Trophoblast cell (in vitro differentiated cells and primary cell): ENCODE measurements at regions not wholly inside any gene's neighbourhood (a gene's known extent, or its start where the extent isn't known, plus 50 kb on each side); places are given as distances from the start of the nearest gene placed in this dataset.

ENCODE experiments used
- DNase-seq, 2 donors: peaks; one replicate each; pipeline ENCODE4 v3.0.0-alpha.2; 2016
- H2AFZ ChIP-seq: 2 replicates; pipeline ENCODE4 v1.6.1; 2013; ENCODE audit warnings: low read length, moderate library complexity, mild to moderate bottlenecking; ENCODE audit not compliant: insufficient read depth, poor library complexity
- H2AK5ac ChIP-seq: 2 replicates; pipeline ENCODE4 v1.6.1; 2013; ENCODE audit warnings: mild to moderate bottlenecking, low read length
- H2BK120ac ChIP-seq: 2 replicates; pipeline ENCODE4 v1.6.1; 2013; ENCODE audit warnings: low read length, mild to moderate bottlenecking, moderate library complexity; ENCODE audit not compliant: insufficient read depth, poor library complexity
- H2BK12ac ChIP-seq: 2 replicates; pipeline ENCODE4 v1.6.1; 2013; ENCODE audit warnings: mild to moderate bottlenecking, low read length, moderate library complexity
- H2BK5ac ChIP-seq: 2 replicates; pipeline ENCODE4 v1.6.1; 2013; ENCODE audit warnings: low read length, low read depth, moderate library complexity, mild to moderate bottlenecking; ENCODE audit not compliant: poor library complexity
- H3K14ac ChIP-seq: 2 replicates; pipeline ENCODE4 v1.6.1; 2013; ENCODE audit warnings: mild to moderate bottlenecking, low read length
- H3K18ac ChIP-seq: 2 replicates; pipeline ENCODE4 v1.6.1; 2013; ENCODE audit warnings: mild to moderate bottlenecking, low read length
- H3K23ac ChIP-seq: 2 replicates; pipeline ENCODE4 v1.6.1; 2013; ENCODE audit warnings: low read length
- H3K27ac ChIP-seq: 2 replicates; pipeline ENCODE4 v1.5.1; 2013; ENCODE audit warnings: low read depth, mild to moderate bottlenecking, inconsistent platforms, low read length, moderate library complexity
- H3K27me3 ChIP-seq: 2 replicates; pipeline ENCODE4 v1.6.1; 2013; ENCODE audit warnings: inconsistent platforms, mild to moderate bottlenecking, low read length, moderate library complexity; ENCODE audit not compliant: insufficient read depth
- H3K36me3 ChIP-seq, 2 experiments: 1 replicate in 1 of 2; 2 replicates in 1 of 2; pipeline ENCODE4 v1.6.1; 2013; ENCODE audit warnings: low read length in 2 of 2, mild to moderate bottlenecking in 2 of 2, moderate library complexity in 1 of 2; ENCODE audit not compliant: insufficient read depth in 2 of 2, control insufficient read depth in 1 of 2
- H3K4ac ChIP-seq: 2 replicates; pipeline ENCODE4 v1.6.1; 2013; ENCODE audit warnings: low read depth, mild to moderate bottlenecking, low read length, moderate library complexity
- H3K4me1 ChIP-seq, 2 experiments: 1 replicate in 1 of 2; 2 replicates in 1 of 2; pipeline ENCODE4 v1.6.1; 2013; ENCODE audit warnings: low read length in 2 of 2, mild to moderate bottlenecking in 2 of 2, moderate library complexity in 1 of 2; ENCODE audit not compliant: insufficient read depth in 2 of 2, control insufficient read depth in 1 of 2
- H3K4me2 ChIP-seq: 2 replicates; pipeline ENCODE4 v1.6.1; 2013; ENCODE audit warnings: inconsistent platforms, mild to moderate bottlenecking, low read length, moderate library complexity
- H3K4me3 ChIP-seq: 2 replicates; pipeline ENCODE4 v1.5.1; 2013; ENCODE audit warnings: mild to moderate bottlenecking, low read depth, low read length, inconsistent platforms
- H3K79me1 ChIP-seq: one replicate; pipeline ENCODE4 v1.6.1; 2013; ENCODE audit warnings: low read length
- H3K79me2 ChIP-seq: 2 replicates; pipeline ENCODE4 v1.6.1; 2013; ENCODE audit warnings: low read length, mild to moderate bottlenecking; ENCODE audit not compliant: control insufficient read depth, insufficient read depth, poor library complexity
- H3K9ac ChIP-seq: 2 replicates; pipeline ENCODE4 v1.6.1; 2013; ENCODE audit warnings: mild to moderate bottlenecking, low read length
- H3K9me3 ChIP-seq: 2 replicates; pipeline ENCODE4 v1.6.1; 2013; ENCODE audit warnings: low read depth, mild to moderate bottlenecking, control low read depth, inconsistent platforms, low read length; ENCODE audit not compliant: insufficient read depth
- H4K12ac ChIP-seq: 2 replicates; pipeline ENCODE4 v1.6.1; 2013; ENCODE audit warnings: low read depth, mild to moderate bottlenecking, low read length, moderate library complexity
- H4K8ac ChIP-seq: 2 replicates; pipeline ENCODE4 v1.6.1; 2013; ENCODE audit warnings: low read depth, mild to moderate bottlenecking, low read length, moderate library complexity
- H4K91ac ChIP-seq: one replicate; pipeline ENCODE4 v1.6.1; 2013; ENCODE audit warnings: low read depth, mild to moderate bottlenecking, low read length, moderate library complexity
- WGBS: extraction: QIAGEN DNeasy Blood & Tissue Kit; methylation state at CpG from one replicate; pipeline ENCODE4 v1.1.7; 2013; ENCODE audit warnings: missing lambda C conversion rate; ENCODE audit not compliant: insufficient read length, insufficient coverage; ENCODE audit errors: extremely low coverage; 5-methylcytosine and 5-hydroxymethylcytosine counted together

GRCh38 chr3:102737353-102737752 is 302.5 kb downstream of the ZPLD1 start:
- no peak overlapping the region for H3K4me3 ChIP-seq
- H3K4ac ChIP-seq: no peak overlapping the region
- H3K79me2 ChIP-seq: no peaks in the 10 kb centered on the region
- no peaks in the 10 kb centered on the region for H3K27me3 ChIP-seq
- H2BK5ac ChIP-seq: no peak overlapping the region
- H3K4me1 ChIP-seq: no peaks in the 10 kb centered on the region
- H3K79me1 ChIP-seq: no peaks in the 10 kb centered on the region
- no peak overlapping the region for H2BK120ac ChIP-seq
- no peak for DNase-seq
- H3K9ac ChIP-seq: no peak overlapping the region
- H3K14ac ChIP-seq: no peak overlapping the region
- H3K27ac ChIP-seq: no peak overlapping the region
- no peak overlapping the region for H2AK5ac ChIP-seq
- no peak overlapping the region for H4K8ac ChIP-seq
- no peaks in the 10 kb centered on the region for H3K36me3 ChIP-seq
- no peak overlapping the region for H2BK12ac ChIP-seq
- H3K18ac ChIP-seq: no peak overlapping the region
- no peak overlapping the region for H4K91ac ChIP-seq
- H3K4me2 ChIP-seq: no peak overlapping the region
- H4K12ac ChIP-seq: no peak overlapping the region
- H3K23ac ChIP-seq: no peak overlapping the region
- H3K9me3 ChIP-seq: peaks cover 5% of the 10 kb centered on the region
- no CpG with 5 or more reads among the region's 3 CpGs for WGBS
- H2AFZ ChIP-seq: no peak overlapping the region

- H2BK12ac ChIP-seq: no peak overlapping the region
- no peaks in the 10 kb centered on the region for H3K36me3 ChIP-seq
- no CpG with 5 or more reads among the region's 6 CpGs for WGBS
- no peak overlapping the region for H3K18ac ChIP-seq
- no peak overlapping the region for H3K4ac ChIP-seq
- H3K9me3 ChIP-seq: peaks cover 3% of the 10 kb centered on the region
- H3K79me2 ChIP-seq: no peaks in the 10 kb centered on the region
- H3K23ac ChIP-seq: no peak overlapping the region
- H4K91ac ChIP-seq: no peak overlapping the region
- no peak overlapping the region for H3K9ac ChIP-seq
- H3K27ac ChIP-seq: no peak overlapping the region
- H3K27me3 ChIP-seq: no peaks in the 10 kb centered on the region
- no peak overlapping the region for H4K8ac ChIP-seq
- H2BK5ac ChIP-seq: no peak overlapping the region
- H2BK120ac ChIP-seq: no peak overlapping the region
- H3K4me1 ChIP-seq: no peaks in the 10 kb centered on the region
- H3K79me1 ChIP-seq: no peaks in the 10 kb centered on the region
- no peak overlapping the region for H2AK5ac ChIP-seq
- H3K14ac ChIP-seq: no peak overlapping the region
- no peak for DNase-seq
- H2AFZ ChIP-seq: no peak overlapping the region
- H3K4me2 ChIP-seq: no peak overlapping the region
- H4K12ac ChIP-seq: no peak overlapping the region
- no peak overlapping the region for H3K4me3 ChIP-seq
These were observed 306.3 kb downstream of the ZPLD1 start for GRCh38 chr3:102741105-102741504.

GRCh38 chr3:102741694-102742093 is 306.9 kb downstream of the ZPLD1 start:
- Histone ChIP-seq H3K4me2 (no peak overlapping the region), H4K8ac (no peak overlapping the region), H2AK5ac (no peak overlapping the region), H3K9ac (no peak overlapping the region), H3K4me1 (no peaks in the 10 kb centered on the region), H3K36me3 (no peaks in the 10 kb centered on the region), H4K12ac (no peak overlapping the region), H3K23ac (no peak overlapping the region), H3K27me3 (no peaks in the 10 kb centered on the region), H3K4me3 (no peak overlapping the region), H3K79me1 (no peaks in the 10 kb centered on the region), H3K18ac (no peak overlapping the region), H3K79me2 (no peaks in the 10 kb centered on the region), H2BK5ac (no peak overlapping the region), H3K9me3 (peaks cover 2% of the 10 kb centered on the region), H3K27ac (no peak overlapping the region), H2AFZ (no peak overlapping the region), H2BK120ac (no peak overlapping the region), H3K14ac (no peak overlapping the region), H3K4ac (no peak overlapping the region), H2BK12ac (no peak overlapping the region), H4K91ac (no peak overlapping the region)
- DNase-seq: no peak
- no CpG with 5 or more reads among the region's 6 CpGs for WGBS

- no peaks in the 10 kb centered on the region for H3K9me3 ChIP-seq
These were observed 311.1 kb downstream of the ZPLD1 start for GRCh38 chr3:102745881-102746280.

More at GRCh38 chr3:102745881-102746280, 311.1 kb downstream of the ZPLD1 start:
- no peak overlapping the region for H3K4me3 ChIP-seq
- H3K79me2 ChIP-seq: no peaks in the 10 kb centered on the region
- no peak overlapping the region for H4K91ac ChIP-seq
- H3K23ac ChIP-seq: no peak overlapping the region
- no peaks in the 10 kb centered on the region for H3K27me3 ChIP-seq
- H3K9ac ChIP-seq: no peak overlapping the region
- H2BK12ac ChIP-seq: no peak overlapping the region
- H4K8ac ChIP-seq: no peak overlapping the region
- H3K4me1 ChIP-seq: no peaks in the 10 kb centered on the region
- H3K4ac ChIP-seq: no peak overlapping the region
- no peak for DNase-seq
- H2BK5ac ChIP-seq: no peak overlapping the region
- no CpG with 5 or more reads among the region's 4 CpGs for WGBS
- H2AK5ac ChIP-seq: no peak overlapping the region
- H4K12ac ChIP-seq: no peak overlapping the region
- H3K79me1 ChIP-seq: no peaks in the 10 kb centered on the region
- no peak overlapping the region for H3K18ac ChIP-seq
- no peaks in the 10 kb centered on the region for H3K36me3 ChIP-seq
- H3K14ac ChIP-seq: no peak overlapping the region
- no peak overlapping the region for H2AFZ ChIP-seq
- H2BK120ac ChIP-seq: no peak overlapping the region
- no peak overlapping the region for H3K27ac ChIP-seq
- no peak overlapping the region for H3K4me2 ChIP-seq
